Fibroblast of lung (primary cell): ENCODE measurements at regions not wholly inside any gene's neighbourhood (a gene's known extent, or its start where the extent isn't known, plus 50 kb on each side); places are given as distances from the start of the nearest gene placed in this dataset.

Experiments used
- DNase-seq, 2 donors: peaks; one replicate each; pipeline versions ENCODE4 v3.0.0 to v3.0.0-alpha.2; 2010; ENCODE audit warnings: low read depth in 2 of 2
- H2AFZ ChIP-seq: 2 replicates; pipeline ENCODE4 v1.5.1; 2012; ENCODE audit warnings: low read length, control low read depth, inconsistent platforms
- H3K27ac ChIP-seq: 2 replicates; pipeline ENCODE4 v1.5.1; 2011; ENCODE audit warnings: low read length, control low read depth; ENCODE audit not compliant: insufficient read depth
- H3K27me3 ChIP-seq: 2 replicates; pipeline ENCODE4 v1.5.1; 2011; ENCODE audit warnings: mild to moderate bottlenecking, low read length; ENCODE audit not compliant: control insufficient read depth, insufficient read depth
- H3K36me3 ChIP-seq: 2 replicates; pipeline ENCODE4 v1.5.1; 2011; ENCODE audit warnings: low read length; ENCODE audit not compliant: control insufficient read depth, insufficient read depth
- H3K4me1 ChIP-seq: 2 replicates; pipeline ENCODE4 v1.5.1; 2011; ENCODE audit warnings: low read length; ENCODE audit not compliant: control insufficient read depth, insufficient read depth; ENCODE audit errors: extremely low read depth
- H3K4me2 ChIP-seq: 2 replicates; pipeline ENCODE4 v1.5.1; 2011; ENCODE audit warnings: low read length, control low read depth; ENCODE audit not compliant: insufficient read depth; ENCODE audit errors: extremely low read depth
- H3K4me3 ChIP-seq, 4 experiments: fragments of 200-600 bp in 1 of 4; sonication (generic) in 1 of 4; replicated peaks in 1 of 4; 2 replicates each; pipeline ENCODE4 v1.5.1; 2011 to 2016; ENCODE audit warnings: low read length in 4 of 4, low read depth in 3 of 4, mild to moderate bottlenecking in 3 of 4, control low read depth in 2 of 4, inconsistent platforms in 1 of 4, mixed read lengths in 1 of 4; ENCODE audit not compliant: insufficient read depth in 1 of 4; ENCODE audit errors: control extremely low read depth in 1 of 4
- H3K79me2 ChIP-seq: 2 replicates; pipeline ENCODE4 v1.5.1; 2012; ENCODE audit warnings: mild to moderate bottlenecking, low read length, inconsistent platforms; ENCODE audit not compliant: control insufficient read depth, insufficient read depth
- H3K9ac ChIP-seq: 2 replicates; pipeline ENCODE4 v1.5.1; 2011; ENCODE audit warnings: mild to moderate bottlenecking, low read length, control low read depth; ENCODE audit not compliant: insufficient read depth
- H3K9me3 ChIP-seq: 2 replicates; pipeline ENCODE4 v1.5.1; 2012; ENCODE audit warnings: low read depth, low read length; ENCODE audit not compliant: control insufficient read depth, insufficient read depth
- H4K20me1 ChIP-seq: 2 replicates; pipeline ENCODE4 v1.5.1; 2011; ENCODE audit warnings: low read length; ENCODE audit not compliant: control insufficient read depth, insufficient read depth; ENCODE audit errors: extremely low read depth
- CTCF ChIP-seq, 2 donors: IDR thresholded peaks in 1 of 2; conservative IDR thresholded peaks in 1 of 2; 1 replicate in 1 of 2; 2 replicates in 1 of 2; pipeline ENCODE4 v1.5.1; 2011 to 2012; ENCODE audit warnings: low read length in 2 of 2, control low read depth in 1 of 2, inconsistent platforms in 1 of 2, low read depth in 1 of 2, mild to moderate bottlenecking in 1 of 2
- EZH2 ChIP-seq: IDR thresholded peaks from 2 replicates; pipeline ENCODE4 v1.5.1; 2012; ENCODE audit warnings: low read length, control low read depth, mild to moderate bottlenecking; ENCODE audit errors: missing control alignments

GRCh38 chr11:91926965-91927364 is 297.7 kb upstream of the FAT3 start:
- H3K4me3 ChIP-seq: no peak overlapping the region
- H2AFZ ChIP-seq: no peak overlapping the region
- H3K27me3 ChIP-seq: no peaks in the 10 kb centered on the region
- no peaks in the 10 kb centered on the region for H3K79me2 ChIP-seq
- no peaks in the 10 kb centered on the region for H3K9me3 ChIP-seq
- no peaks in the 10 kb centered on the region for H3K36me3 ChIP-seq
- no peak overlapping the region for H3K27ac ChIP-seq
- peak in 1 of 2 donors; percentile 78 for DNase-seq
- no peaks in the 10 kb centered on the region for H4K20me1 ChIP-seq
- H3K9ac ChIP-seq: no peak overlapping the region
- H3K4me2 ChIP-seq: no peak overlapping the region
- TF ChIP-seq CTCF (conservative IDR thresholded peaks at IDR 0.05 in 1 of 2, IDR thresholded peaks at IDR 0.05 in 1 of 2; ENCODE audit: low read depth in 1 of 2, low read length in 2 of 2): no peak
- no peak for TF ChIP-seq EZH2
- H3K4me1 ChIP-seq: no peaks in the 10 kb centered on the region

GRCh38 chr11:91922846-91923245 is 301.8 kb upstream of the FAT3 start:
- H2AFZ ChIP-seq: no peak overlapping the region
- no peaks in the 10 kb centered on the region for H3K9me3 ChIP-seq
- H3K79me2 ChIP-seq: no peaks in the 10 kb centered on the region
- no peak for DNase-seq
- H3K4me1 ChIP-seq: no peaks in the 10 kb centered on the region
- H4K20me1 ChIP-seq: no peaks in the 10 kb centered on the region
- H3K36me3 ChIP-seq: no peaks in the 10 kb centered on the region
- no peaks in the 10 kb centered on the region for H3K27me3 ChIP-seq
- H3K9ac ChIP-seq: no peak overlapping the region
- H3K27ac ChIP-seq: no peak overlapping the region
- H3K4me2 ChIP-seq: no peak overlapping the region
- TF ChIP-seq EZH2 (no peak), CTCF (conservative IDR thresholded peaks at IDR 0.05 in 1 of 2, IDR thresholded peaks at IDR 0.05 in 1 of 2; ENCODE audit: low read depth in 1 of 2, low read length in 2 of 2) (no peak)
- H3K4me3 ChIP-seq: no peak overlapping the region

- no peaks in the 10 kb centered on the region for H3K27me3 ChIP-seq
- H3K9me3 ChIP-seq: no peaks in the 10 kb centered on the region
- H3K9ac ChIP-seq: no peak overlapping the region
- H3K4me2 ChIP-seq: no peak overlapping the region
- no peaks in the 10 kb centered on the region for H4K20me1 ChIP-seq
- H3K4me3 ChIP-seq: no peak overlapping the region
- TF ChIP-seq CTCF (conservative IDR thresholded peaks at IDR 0.05 in 1 of 2, IDR thresholded peaks at IDR 0.05 in 1 of 2; ENCODE audit: low read depth in 1 of 2, low read length in 2 of 2) (no peak), EZH2 (no peak)
- H3K4me1 ChIP-seq: no peaks in the 10 kb centered on the region
- H3K79me2 ChIP-seq: no peaks in the 10 kb centered on the region
- no peaks in the 10 kb centered on the region for H3K36me3 ChIP-seq
- H2AFZ ChIP-seq: no peak overlapping the region
- no peak overlapping the region for H3K27ac ChIP-seq
- DNase-seq: peak in 1 of 2 donors; percentile 25
Measured at GRCh38 chr11:91921974-91922373, 302.6 kb upstream of the FAT3 start.
